Adrenal gland (tissue), 9 donors: ENCODE measurements at regions not wholly inside any gene's neighbourhood (a gene's known extent, or its start where the extent isn't known, plus 50 kb on each side); places are given as distances from the start of the nearest gene placed in this dataset.
"Not testable (repeated sequence)": the region's sequence is repeated elsewhere in the genome, so short reads cannot be mapped to it uniquely, and the experiment has no call there.

ENCODE experiments used
- DNase-seq, 7 donors: peaks; one replicate each; pipeline ENCODE4 v3.0.0-alpha.2; 2019 to 2020
- H3K27ac ChIP-seq, 5 donors: fragments of 200-600 bp; sonication (generic) in 4 of 5; 1 replicate in 3 of 5; 2 replicates in 2 of 5; pipeline versions ENCODE4 v1.5.1 to v1.8.0; 2016 to 2020; ENCODE audit warnings: mild to moderate bottlenecking in 1 of 5
- H3K27me3 ChIP-seq: fragments of 200-600 bp; 2 replicates; pipeline ENCODE4 v1.8.0; 2021
- H3K36me3 ChIP-seq, 2 donors: fragments of 200-600 bp; replicated peaks in 1 of 2; 1 replicate in 1 of 2; 2 replicates in 1 of 2; pipeline versions ENCODE4 v1.5.1 to v1.8.0; 2018 to 2022
- H3K4me1 ChIP-seq, 2 donors: fragments of 200-600 bp; replicated peaks in 1 of 2; 1 replicate in 1 of 2; 2 replicates in 1 of 2; pipeline versions ENCODE4 v1.5.1 to v1.8.0; 2018 to 2021
- H3K4me3 ChIP-seq, 4 donors: fragments of 200-600 bp; sonication (generic) in 3 of 4; one replicate each; pipeline ENCODE4 v1.5.1; 2016 to 2018
- H3K9me3 ChIP-seq, 3 donors: fragments of 200-600 bp; sonication (generic) in 1 of 3; replicated peaks in 1 of 3; 1 replicate in 2 of 3; 2 replicates in 1 of 3; pipeline versions ENCODE4 v1.5.1 to v1.8.0; 2016 to 2021
- POLR2A ChIP-seq, 2 donors: fragments of 450-650 bp; IDR thresholded peaks; one replicate each; pipeline ENCODE4 v1.6.1; 2017; ENCODE audit warnings: antibody characterized with exemption in 2 of 2, mild to moderate bottlenecking in 2 of 2, moderate library complexity in 1 of 2
- WGBS, 4 donors: extraction: QIAGEN DNeasy Blood & Tissue Kit in 2 of 4; methylation state at CpG; one replicate each; pipeline versions ENCODE4 v1.1.5 to v1.1.7; 2013 to 2017; 5-methylcytosine and 5-hydroxymethylcytosine counted together
- intact Hi-C, 2 donors: fragments of 100-400 bp; cut with DNase I; formaldehyde crosslinking; loops; one replicate each; pipeline versions ENCODE4 v1.14.1 to v1.15.0; 2022 to 2023
- TF ChIP-seq, protein P1 (sequence below), 6 experiments: fragments of 450-650 bp in 4 of 6; fragments of 200-600 bp in 2 of 6; sonication (generic) in 1 of 6; IDR thresholded peaks; 1 replicate in 5 of 6; 2 replicates in 1 of 6; pipeline versions ENCODE4 v1.5.1 to v1.8.0; 2016 to 2021; ENCODE audit warnings: antibody characterized with exemption in 6 of 6, mild to moderate bottlenecking in 2 of 6, moderate library complexity in 1 of 6
- donor health status: healthy with polysubstance abuse.
- donor health status: Bipolar disorder and iron deficiency.
- donor health status: DM: yes; HTN: yes; CAD: no.
- donor health status: DM: no; HTN: no; CAD: no.
- donor health status: DM: no; HTN: no; CAD: no.

DNA sequence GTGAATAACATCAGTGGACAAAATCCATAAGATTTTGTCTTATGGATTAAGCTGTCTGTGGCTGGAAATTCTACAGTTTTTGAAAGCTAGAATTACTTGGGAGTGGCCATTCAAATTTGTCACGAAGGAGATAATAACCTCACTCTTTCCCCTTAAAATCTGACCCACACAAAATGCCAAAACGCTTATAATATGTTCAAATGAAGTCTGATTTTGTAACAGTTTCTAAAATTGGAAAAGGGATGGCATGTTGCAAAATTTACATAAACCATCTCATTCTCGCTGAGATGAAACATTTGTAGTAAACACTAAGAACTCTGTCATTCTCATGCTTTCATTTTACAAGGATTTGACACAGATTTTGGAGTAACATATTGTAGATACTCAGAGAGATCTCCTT lies 112.7 kb downstream of the GJA1 start:
- intact Hi-C loops, result no loop called here
- TF ChIP-seq, protein P1, sequence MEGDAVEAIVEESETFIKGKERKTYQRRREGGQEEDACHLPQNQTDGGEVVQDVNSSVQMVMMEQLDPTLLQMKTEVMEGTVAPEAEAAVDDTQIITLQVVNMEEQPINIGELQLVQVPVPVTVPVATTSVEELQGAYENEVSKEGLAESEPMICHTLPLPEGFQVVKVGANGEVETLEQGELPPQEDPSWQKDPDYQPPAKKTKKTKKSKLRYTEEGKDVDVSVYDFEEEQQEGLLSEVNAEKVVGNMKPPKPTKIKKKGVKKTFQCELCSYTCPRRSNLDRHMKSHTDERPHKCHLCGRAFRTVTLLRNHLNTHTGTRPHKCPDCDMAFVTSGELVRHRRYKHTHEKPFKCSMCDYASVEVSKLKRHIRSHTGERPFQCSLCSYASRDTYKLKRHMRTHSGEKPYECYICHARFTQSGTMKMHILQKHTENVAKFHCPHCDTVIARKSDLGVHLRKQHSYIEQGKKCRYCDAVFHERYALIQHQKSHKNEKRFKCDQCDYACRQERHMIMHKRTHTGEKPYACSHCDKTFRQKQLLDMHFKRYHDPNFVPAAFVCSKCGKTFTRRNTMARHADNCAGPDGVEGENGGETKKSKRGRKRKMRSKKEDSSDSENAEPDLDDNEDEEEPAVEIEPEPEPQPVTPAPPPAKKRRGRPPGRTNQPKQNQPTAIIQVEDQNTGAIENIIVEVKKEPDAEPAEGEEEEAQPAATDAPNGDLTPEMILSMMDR (IDR thresholded peaks at IDR 0.05), result no peak
- no peak for TF ChIP-seq POLR2A (IDR thresholded peaks at IDR 0.05)

DNA sequence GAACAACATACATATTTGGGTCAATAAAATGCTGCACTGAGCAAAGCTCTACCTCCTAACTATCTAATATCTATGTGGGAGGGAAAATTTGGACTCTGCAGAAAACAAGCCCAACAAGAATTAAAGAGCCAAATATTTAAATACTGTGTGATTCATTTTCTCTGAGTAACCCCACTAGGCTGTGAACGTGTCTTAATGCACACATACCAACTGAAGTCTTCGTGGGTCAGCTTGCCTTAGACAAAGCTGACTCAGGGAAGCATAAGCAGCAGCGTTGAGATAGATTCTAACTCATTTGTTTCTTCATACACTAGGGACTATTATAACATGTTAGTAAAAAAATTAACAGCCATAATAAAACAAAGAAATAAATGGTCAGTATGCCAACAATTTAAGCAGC lies 114.3 kb downstream of the GJA1 start:
- DNase-seq, result no peak
- H3K4me1 ChIP-seq, result peaks cover 0 to 10% of the 10 kb centered on the region in 2 donors
- WGBS, 4 donors, result 59 to 71% (median 64%) methylated on average over 3 of the region's 3 CpGs
- no peaks in the 10 kb centered on the region for H3K36me3 ChIP-seq
- H3K27ac ChIP-seq, result no peak overlapping the region
- no peaks in the 10 kb centered on the region for H3K9me3 ChIP-seq
- intact Hi-C loops, result no loop called here
- no peak for TF ChIP-seq POLR2A (IDR thresholded peaks at IDR 0.05)
- TF ChIP-seq, protein P1 (IDR thresholded peaks at IDR 0.05), result no peak
- H3K27me3 ChIP-seq, result no peaks in the 10 kb centered on the region
- H3K4me3 ChIP-seq, result no peak overlapping the region

More for the DNA sequence above, 112.7 kb downstream of the GJA1 start:
- WGBS, 4 donors, result 36 to 51% (median 42%) methylated on average over 3 of the region's 3 CpGs
- H3K4me1 ChIP-seq, result peaks cover 0 to 10% of the 10 kb centered on the region in 2 donors
- H3K36me3 ChIP-seq, result no peaks in the 10 kb centered on the region
- no peaks in the 10 kb centered on the region for H3K27me3 ChIP-seq
- H3K4me3 ChIP-seq, result peak overlapping the region in 1 of 4 donors; percentile 16
- DNase-seq, result no peak
- H3K9me3 ChIP-seq, result no peaks in the 10 kb centered on the region
- H3K27ac ChIP-seq, result no peak overlapping the region

DNA sequence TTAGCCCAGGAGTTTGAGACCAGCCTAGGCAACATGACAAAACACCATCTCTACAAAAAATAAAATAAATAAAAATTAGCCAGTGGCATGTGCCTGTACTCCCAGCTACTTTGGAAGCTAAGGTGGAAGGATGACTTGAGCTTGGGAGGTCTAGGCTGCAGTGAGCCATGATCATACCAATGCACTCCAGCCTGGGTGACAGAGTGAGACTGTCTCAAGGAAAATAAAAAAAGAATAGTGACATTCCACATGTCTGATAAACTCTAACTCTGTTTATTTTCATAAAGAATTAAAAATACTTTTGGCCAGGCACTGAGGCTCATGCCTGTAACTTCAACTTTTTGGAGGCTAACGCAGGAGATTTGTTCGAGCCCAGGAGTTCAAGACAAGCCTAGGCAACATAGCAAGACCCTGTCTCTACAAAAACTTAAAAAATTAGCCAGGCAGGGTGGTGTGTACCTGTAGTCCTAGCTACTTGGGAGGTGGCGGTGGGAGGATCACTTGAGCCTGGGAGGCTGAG lies 115.1 kb downstream of the GJA1 start:
- intact Hi-C loops, result no loop called here
- Histone ChIP-seq H3K9me3 (no peaks in the 10 kb centered on the region), H3K4me1 (peaks cover 0 to 10% of the 10 kb centered on the region in 2 donors), H3K27ac (no peak overlapping the region), H3K4me3 (no peak overlapping the region), H3K36me3 (no peaks in the 10 kb centered on the region), H3K27me3 (no peaks in the 10 kb centered on the region)
- WGBS, 4 donors, result 81 to 96% (median 89%) methylated on average over 3 of the region's 3 CpGs
- TF ChIP-seq, protein P1 (IDR thresholded peaks at IDR 0.05), result no peak
- no peak for TF ChIP-seq POLR2A (IDR thresholded peaks at IDR 0.05)
- no peak for DNase-seq

DNA sequence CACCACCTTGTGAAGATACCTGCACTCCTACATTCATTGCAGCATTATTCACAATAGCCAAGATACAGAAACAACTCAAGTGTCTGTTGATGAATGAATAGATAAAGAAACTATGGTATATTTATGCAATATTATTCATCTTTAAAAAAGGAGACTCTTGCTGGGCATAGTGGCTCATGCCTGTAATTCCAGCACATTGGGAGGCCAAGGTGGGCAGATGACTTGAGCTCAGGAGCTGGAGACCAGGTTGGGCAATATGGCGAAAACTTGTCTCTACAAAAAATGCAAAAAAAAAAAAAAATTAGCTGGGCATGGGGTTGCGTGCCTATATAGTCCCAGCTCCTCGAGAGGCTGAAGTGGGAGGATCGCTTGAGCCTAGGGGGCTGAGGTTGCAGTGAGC lies 119.8 kb downstream of the GJA1 start:
- Histone ChIP-seq H3K9me3 (no peaks in the 10 kb centered on the region), H3K4me3 (no peak overlapping the region), H3K27me3 (no peaks in the 10 kb centered on the region), H3K36me3 (no peaks in the 10 kb centered on the region), H3K4me1 (no peaks in the 10 kb centered on the region), H3K27ac (no peak overlapping the region)
- no peak for DNase-seq
- 95 to 98% (median 96%) methylated on average over 4 of the region's 4 CpGs for WGBS, 4 donors
- no peak for TF ChIP-seq POLR2A (IDR thresholded peaks at IDR 0.05)
- TF ChIP-seq, protein P1 (IDR thresholded peaks at IDR 0.05), result no peak
- intact Hi-C loops, result no loop called here

DNA sequence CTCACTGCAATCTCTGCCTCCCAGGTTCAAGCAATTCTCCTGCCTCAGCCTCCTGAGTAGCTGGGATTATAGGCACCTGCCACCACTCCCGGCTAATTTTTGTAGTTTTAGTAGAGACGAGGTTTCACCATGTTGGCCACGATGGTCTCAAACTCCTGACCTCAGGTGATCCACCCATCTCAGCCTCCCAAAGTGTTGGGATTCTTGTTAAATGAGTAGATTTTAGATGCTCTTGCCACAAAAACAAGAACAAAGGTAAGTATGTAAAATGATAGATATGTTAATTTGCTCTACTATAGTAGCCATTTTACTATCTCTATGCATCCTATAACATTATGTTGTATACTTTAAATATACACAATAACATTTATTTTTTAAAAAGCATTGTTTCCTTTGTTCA lies 120.7 kb downstream of the GJA1 start:
- H3K4me3 ChIP-seq, H3K36me3 ChIP-seq, intact Hi-C loops, H3K4me1 ChIP-seq, DNase-seq, H3K27ac ChIP-seq, H3K9me3 ChIP-seq, H3K27me3 ChIP-seq: not testable (repeated sequence)
- 91 to 99% (median 98%) methylated on average over 3 of the region's 3 CpGs for WGBS, 4 donors
